NCI-H1105 treated with DMSO at 0.1 percent for 48 hours (cell line): ENCODE measurements at regions not wholly inside any gene's neighbourhood (a gene's known extent, or its start where the extent isn't known, plus 50 kb on each side); places are given as distances from the start of the nearest gene placed in this dataset.
A peak's percentile ranks its signal among the peaks of the same experiment; 100 is the strongest.

Experiments used
- DNase-seq: peaks from one replicate; lab custom pipeline; 2025; lab: John Stamatoyannopoulos, UW

DNA sequence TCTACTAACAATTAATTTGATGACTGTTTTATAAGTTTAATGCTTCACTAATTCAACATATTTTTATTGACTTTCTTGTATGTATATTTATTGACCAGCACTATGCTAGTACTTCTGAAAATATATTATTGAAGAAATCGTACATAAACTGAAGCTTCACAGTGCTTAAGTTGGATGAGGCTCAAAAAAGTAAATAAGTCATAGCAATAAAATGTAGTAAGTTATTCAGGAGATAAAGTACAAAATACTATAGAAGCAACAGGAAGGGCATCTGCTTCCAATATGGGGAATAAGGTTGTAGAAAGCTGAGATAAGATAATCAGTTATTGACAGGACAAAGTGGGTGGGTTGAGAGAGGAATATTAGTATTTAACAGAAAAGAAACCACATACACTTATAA, 944.9 kb upstream of the MIR17HG start:
- DNase-seq, result no peak

DNA sequence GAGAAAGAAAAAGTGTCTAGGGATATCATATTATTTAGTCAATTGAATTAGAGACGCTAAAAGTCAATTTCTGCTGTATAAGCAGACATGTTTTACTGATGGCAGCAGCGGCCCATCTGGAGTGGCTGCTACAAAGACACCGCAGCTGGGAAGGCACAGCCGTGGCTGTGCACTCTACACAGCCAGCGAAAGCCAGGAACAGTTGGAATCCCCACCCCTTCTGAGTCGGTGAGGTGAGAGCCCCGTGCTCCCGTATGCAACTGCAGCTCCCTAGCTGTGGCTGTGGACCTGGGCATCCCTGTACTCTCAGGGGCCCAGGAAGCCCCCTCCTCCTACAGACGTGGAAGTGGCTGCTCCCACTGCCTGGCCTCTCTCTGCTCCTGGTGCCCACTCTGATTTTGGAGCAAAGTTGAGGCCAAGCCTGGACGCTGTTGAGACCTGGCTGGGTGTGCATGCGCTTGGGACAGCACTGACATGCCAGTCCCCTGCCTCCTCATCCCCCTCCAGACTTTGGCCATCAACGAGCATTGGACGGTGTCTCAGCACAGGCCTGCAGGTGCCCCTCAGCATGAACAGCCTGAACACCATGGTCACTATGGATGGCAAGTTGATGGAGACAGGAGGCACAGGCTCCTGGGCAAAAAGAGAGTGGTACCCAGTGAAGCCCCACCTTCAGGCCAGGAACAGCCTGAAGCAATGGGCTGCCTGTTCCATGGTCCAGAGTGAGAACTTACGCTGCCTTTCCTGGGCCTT, 944.0 kb upstream of the MIR17HG start:
- no peak for DNase-seq

DNA sequence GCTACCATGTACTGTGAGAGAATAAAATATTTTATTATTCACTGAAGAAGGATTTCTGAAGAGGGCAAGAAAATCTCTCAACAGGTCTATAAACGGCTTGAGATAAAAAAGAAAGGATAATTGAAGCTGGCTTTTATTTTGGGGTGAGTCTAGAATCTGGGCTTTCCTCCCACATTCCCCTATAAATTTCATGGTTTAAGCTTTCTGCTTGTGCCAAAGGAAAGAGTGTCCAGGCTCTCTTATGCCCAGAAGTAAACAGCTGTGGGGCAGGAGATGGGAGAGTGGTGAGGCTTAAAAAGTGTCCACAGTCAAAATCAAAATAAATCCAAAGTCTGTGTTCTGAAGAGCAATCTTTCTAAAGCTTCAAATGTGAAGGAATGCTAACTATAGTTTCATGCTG, 942.2 kb upstream of the MIR17HG start:
- no peak for DNase-seq

DNA sequence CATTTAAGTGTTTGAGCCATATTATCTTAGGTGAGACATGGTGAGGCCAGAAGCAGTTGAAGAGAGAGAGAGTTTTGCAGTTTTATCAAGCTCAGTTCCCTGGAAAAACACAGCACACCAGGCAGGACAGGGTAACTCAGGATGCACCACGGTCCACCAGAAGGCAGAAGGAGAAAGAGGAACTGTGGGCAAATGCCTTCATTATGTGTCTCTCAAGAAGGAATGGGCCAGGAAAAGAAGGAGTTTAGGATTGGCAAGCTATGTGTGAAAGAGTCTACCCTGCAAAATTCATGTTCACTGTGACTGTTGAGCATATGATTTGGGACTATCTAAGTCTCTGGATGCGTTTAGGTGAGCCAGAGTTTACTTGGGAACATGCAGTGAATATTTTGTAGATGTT, 934.5 kb upstream of the MIR17HG start:
- DNase-seq, result no peak

DNA sequence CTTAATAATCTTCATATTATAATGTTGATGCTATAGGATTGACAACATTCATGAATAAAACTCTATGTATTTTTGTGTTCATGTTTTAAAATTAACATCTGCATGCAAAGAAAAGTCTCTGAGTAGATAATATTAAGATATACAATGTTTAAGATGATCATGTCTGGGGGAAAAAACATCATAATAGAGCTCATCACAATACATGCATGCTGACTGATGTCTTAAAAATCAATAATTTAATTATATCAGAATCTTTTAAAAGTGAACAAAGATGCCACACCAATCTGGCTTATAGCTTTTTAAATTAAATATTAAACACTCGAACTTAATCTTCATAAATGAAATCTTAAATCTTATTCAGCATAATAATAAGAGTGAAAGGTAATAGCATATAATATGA, 933.9 kb upstream of the MIR17HG start:
- no peak for DNase-seq

DNA sequence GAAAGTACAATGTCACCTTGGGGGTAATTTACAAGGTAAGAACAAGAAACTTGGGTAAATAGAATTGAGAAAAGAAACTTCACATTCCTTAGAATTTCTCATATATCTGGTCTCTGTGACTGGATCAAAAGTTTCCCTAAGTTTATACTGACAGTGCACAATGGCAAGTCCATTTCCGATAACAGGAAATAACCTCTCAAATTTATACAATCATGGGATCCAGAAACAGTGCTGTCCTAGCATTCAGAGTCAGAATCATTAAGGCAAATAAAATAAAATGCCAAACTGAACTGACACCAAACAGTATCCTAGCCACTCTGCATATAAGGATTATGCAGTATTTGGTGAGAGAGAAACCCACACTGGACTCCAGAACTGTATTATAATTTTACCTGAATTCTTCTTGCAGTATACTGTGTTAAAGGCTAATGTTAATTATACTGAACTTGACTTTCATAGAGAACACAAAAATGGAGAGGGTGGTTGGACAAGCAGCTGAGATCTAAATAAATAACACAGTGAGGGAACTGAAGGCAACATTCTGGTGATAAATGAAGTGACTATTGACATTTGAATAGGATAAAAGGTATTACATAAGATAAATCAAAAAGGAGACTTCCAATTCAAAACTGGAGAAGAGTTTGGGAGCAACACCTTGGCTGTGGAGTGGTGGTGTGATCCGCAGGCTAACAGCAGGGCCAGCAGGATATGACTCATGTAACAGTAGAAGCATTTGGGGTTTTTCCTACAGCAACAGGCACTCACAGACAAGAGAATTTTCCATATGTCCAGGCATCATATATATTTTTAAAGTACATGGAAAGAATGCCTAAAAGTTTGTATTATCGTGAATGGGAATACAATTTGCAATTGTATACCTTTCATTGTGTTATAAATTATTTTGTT, 932.5 kb upstream of the MIR17HG start:
- no peak for DNase-seq

DNA sequence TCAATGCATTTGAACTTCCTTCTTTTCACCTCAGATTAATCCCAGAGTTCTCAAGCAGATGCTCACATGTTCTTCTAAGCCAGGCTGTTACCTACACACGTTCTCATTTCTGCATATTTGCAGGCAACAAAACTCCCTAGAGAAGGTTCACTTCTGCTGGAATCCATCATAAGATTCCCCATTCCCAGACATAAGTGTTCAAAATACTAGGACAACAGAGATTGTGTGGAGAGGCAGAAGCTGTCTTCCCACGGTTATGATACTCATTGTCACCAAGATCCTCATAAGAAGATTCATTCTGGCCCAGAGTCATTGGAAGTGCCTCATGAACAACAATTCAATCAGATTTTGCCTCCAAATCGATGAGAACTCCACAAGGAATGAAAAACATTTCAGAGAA, 931.6 kb upstream of the MIR17HG start:
- no peak for DNase-seq

DNA sequence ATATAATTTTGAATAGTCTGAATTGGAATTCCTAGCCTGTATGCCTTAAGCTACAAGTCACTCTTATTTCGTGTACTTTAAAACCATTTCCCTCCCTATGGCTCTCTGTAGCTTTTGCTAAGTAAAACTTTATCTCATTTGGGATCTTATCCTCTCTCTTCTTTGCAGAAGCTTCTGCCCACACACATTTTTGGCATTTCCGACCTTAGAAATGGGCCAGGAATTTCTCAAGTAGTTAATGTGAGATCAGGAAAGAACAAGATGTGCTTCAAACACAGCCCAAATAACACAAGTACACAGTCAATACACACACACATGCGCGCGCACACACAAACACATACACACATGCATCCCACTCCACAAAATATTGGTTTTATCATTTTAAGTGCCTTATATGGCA, 931.0 kb upstream of the MIR17HG start:
- no peak for DNase-seq

DNA sequence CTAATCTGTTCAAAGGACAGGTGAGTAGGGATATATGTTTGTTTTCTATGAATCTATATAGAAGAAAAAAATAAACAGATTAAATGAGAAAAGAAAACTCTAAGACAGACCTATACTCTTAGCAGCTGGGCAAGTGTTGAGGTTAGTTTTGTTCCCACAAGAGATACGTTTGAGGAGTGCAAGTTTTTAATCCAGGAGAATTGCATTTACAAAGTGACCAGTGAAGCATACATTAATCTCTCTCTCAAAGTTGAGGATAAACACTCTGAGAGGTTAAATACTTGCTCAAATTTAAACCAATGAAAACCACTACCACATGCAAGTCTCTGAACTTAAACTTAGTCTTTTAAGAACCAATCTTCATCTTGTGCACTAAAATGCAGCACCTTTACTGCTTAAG, 930.5 kb upstream of the MIR17HG start:
- DNase-seq, result no peak

DNA sequence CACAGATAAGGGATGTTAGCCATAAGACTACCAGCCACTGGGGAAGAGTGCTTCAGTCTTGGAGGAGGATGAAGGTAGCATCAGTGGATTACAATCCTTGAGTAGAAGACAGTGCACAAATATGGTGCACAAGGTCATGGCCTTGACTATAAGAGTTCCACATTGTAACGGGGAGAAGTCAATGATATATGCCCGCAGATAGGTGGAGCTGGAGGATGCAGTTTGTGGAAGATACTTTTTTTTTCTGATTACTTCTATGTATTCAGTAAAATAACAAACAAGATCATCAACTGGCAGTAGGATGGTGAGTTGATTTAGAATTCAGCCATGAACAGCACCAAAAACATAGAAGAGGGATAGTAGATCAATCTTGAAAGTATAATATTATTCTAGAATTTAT, 926.8 kb upstream of the MIR17HG start:
- no peak for DNase-seq

DNA sequence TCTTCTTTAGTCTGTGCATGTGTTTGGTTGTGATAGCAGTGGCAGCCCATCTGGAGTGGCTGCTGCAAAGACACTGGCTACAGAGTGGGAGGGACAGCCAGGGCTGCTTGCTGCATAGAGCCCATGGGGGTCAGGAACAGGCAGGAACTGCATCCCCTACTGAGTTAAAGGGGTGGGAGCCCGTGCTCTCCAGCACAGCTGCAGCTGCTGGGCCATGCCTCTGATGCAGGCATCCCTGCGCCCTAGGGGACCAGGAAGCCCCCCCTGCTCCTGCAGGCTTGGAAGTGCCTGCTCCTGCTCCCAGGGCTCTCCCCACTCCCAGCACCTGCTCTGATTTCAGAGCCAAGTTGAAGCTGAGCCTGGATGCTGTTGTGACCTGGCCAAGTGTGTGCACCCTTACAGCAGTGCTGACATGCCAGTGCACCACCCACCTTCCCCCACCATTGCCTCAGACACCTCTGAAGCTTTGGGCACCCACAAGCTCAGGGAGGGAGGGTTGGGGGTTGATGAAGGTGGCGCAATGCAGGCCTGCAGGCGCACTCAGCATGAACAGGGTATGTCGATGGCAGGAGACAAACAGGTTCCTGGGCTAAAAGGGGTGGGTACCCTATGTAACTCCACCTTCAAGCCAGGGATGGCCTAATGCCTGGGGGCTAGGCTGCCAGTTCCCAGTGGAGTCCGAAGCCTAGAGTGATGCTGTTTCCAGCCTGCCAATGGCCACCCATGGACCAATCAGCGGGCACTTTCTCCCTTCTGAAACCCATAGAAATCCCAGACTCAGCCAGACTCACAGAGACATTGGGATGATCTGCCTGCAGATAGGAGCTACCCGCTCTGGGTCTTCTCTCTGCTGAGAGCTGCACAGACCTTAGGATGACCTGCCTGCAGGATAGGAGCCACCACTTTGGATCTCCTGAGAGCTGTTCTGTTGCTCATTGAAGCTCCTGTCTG, 919.9 kb upstream of the MIR17HG start:
- DNase-seq, result peak; percentile 0

DNA sequence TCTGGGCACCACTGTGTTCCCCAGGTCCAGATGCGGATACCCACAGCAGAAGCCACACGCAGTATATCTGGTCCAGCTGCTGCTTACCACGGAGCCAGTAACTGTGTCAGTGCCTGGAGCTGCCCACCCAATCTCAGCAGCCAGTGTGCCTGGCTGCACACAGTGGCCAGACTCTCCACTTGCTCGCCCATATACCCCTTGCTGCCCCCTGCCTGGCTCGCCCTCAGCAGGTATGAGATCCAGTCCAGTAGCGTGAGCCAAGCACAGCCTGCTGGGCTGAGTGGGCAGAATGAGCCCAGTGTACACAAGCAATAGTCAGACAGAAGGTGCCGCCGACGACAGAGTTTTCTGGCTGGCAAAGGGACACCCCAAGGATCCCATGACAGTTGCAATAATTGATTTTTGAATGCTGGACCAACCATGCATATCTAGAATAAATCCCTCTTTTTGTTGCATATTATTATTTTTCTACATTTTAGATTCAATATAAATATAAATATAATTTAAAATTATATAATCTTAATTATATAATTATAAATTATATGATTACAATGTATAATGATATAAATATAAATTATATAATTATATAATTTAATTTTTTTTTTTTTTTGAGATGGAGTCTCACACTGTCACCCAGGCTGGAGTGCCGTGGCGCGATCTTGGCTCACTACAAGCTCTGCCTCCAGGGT, 918.8 kb upstream of the MIR17HG start:
- DNase-seq, result no peak

DNA sequence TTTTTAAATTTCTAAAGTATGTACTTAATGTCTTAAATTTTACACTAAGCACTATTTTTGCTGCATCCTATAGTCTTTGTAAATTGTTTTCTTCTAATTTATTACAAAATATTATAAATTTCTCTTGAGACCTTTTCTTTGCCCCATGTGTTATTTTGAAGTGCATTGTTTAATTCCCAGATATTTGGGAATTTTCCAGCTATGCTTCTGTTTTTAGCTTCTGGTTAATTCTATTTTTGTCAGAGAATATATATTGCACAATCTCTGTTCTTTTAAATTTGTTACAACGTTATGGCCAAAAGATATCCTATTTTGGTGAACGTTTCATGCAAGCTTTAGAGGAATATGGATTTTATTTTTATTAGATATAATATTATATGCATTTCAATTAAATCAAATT, 917.4 kb upstream of the MIR17HG start:
- no peak for DNase-seq

DNA sequence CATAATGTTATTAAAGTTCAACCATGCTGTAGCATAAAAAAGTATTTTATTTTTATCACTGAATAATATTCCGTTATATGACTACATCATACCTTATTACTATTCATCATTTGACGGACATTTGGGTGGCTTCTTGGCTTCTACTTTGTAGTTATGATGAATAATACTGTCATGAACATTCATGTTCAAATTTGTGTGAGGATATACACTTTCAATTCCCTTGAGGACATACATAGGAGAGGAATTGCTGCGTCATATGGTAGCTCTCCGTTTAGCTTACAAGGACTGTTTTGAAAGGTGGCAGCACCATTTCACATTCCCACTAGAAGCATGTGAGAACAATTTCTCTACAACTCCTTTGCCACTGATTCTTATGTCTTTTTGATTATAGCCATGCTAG, 910.8 kb upstream of the MIR17HG start:
- DNase-seq, result no peak

DNA sequence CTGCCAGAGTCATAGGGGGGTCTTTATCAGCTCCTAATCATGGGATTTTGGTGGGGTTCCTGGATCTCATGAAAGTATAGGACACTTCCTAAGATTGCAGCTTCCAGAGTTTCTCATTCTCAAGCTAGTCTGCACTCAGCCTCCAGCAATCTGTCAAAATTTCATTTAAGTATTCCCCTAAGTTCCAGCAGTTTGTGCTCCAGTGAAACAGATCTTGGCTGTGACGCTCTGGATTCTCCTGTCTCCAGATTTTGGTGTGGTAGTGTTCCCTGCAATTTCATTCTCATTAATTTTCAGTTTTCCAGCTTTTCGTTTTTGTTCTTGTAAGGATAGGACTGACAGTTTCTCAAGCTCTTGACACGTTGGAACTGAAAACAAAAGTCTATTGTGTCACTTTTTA, 908.9 kb upstream of the MIR17HG start:
- no peak for DNase-seq

DNA sequence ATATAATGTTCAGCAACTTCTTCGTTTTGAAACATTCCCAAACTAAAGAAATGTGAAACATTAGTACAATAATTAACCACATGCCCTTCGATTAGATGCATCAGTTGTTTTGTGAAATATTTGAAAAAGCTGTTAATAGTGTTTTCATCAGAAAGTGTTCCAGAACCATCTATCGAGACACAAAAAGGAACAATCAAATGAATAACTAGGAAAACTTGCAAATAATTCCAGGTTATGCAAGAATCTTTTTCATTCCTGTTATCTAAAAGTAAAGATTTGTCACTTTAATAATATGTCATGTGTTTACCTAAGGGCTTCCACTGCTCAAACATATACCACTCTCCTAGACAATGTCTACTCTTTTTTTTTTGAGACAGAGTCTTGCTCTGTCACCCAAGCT, 904.2 kb upstream of the MIR17HG start:
- no peak for DNase-seq

DNA sequence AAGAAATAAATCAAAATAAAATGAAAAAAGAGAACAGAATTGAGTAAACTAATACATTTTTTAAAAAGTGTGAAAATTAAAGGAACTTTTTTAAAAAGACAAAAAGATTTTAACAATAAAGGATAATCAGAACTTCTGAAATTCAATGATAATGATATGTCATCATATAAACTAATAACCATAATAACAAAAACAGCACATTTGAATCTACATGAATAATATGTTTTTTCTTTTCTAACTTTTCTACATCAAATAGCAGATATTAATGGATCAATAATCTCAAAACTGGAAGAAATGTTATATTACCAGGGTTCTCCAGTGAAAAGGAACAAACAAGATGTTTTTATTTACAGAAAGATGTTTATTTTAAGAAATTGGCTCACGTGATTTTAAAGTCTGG, 903.3 kb upstream of the MIR17HG start:
- DNase-seq, result no peak

DNA sequence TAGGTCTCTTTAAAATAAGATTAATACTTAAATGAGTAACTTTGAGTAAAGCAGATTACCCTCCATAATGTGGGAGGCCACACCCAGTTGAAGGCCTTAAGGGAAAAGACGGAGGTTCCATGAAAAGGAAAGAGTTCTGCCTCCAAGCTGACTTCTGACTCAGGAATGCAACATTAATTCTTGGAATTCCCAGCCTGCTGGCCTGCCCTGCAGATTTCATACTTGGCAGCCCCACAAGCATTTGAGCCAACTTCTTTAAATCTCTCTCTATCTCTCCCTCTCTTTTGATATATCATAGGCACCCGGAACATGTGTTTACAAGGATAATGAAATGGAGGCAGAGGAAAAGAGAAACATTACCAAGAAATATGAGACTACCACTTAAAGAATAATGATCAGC, 902.3 kb upstream of the MIR17HG start:
- DNase-seq, result no peak

DNA sequence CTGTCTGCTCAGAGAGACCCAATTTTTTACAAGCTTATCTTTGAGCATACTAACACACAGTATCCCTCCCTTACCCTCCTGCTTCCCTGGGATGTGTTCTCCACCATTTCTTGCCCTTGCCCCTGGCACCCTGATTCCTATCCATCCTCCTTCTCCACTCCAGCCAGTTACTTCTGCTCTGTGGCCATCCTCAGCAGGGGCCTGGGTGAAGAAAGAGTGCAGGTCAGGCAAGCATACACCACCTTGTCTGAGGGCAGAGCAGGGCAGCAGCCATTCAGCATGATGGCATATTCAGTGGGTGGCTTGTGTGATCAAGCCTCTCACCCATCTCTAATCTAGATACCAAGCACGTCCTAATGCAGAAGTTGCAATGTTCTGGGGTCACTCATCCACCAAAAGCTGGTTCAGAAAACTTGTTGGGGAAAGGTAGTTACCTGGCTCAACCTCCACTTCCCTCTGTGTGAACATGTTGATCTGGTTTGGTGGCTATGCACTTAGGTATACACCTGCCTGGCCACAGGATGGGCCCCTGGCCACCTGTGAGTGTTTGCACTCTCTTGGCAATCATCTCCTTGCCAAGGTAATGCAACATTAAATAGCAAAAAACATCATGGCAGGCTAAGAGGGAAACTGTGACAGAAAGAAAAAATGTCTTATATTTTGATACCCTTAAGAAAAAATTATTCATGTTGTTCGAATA, 900.3 kb upstream of the MIR17HG start:
- DNase-seq, result no peak

DNA sequence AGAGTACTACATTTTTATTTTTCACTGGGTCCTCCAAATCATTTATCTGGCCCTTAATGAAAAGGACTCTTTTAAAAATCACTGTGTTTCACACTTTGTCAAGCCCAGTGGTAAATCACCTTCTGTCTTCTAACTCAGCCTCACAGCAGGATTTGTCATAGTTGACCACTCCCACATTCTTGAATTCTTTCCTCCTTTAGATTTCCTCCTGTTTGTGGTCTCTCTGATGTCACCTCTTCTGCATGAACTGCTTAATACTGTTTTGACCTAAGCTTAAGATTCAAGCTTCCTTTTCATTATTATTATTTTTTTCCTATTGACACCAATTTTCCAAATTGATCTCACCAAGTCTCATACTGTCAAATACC, 899.8 kb upstream of the MIR17HG start:
- no peak for DNase-seq

DNA sequence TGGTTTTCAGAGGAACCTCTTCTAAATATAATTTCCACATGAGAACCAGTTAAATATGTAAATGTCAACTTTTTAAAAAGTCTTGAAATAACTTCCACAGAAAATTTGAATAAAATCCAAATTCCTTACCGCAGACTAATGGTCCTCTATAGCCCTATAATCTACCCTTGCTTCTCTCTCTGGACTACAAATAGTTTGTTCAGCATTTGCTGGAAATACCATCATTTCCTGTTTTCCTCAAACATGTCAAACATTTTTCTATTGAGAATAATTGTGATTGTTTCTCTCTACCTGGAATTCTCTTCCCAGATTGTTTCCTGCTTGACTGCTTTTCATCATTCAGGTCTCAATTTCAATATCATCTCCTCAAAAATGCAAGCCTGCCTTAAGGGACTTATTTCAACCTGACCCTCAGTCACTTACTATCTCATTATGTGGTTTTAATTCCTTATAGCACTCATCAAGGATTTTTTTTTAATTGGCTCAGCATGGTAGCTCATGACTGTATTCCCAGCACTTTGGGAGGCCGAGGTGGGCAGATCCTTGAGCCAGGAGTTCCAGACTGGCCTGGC, 898.9 kb upstream of the MIR17HG start:
- no peak for DNase-seq
